SU-DHL-6 (cell line): ENCODE measurements at regions not wholly inside any gene's neighbourhood (a gene's known extent, or its start where the extent isn't known, plus 50 kb on each side); places are given as distances from the start of the nearest gene placed in this dataset.

Source experiments
- EZH2phosphoT487 ChIP-seq: fragments of 200-600 bp; sonication (generic), shearing (Covaris generic); conservative IDR thresholded peaks from 2 replicates; pipeline ENCODE4 v1.6.1; 2018; ENCODE audit warnings: mild to moderate bottlenecking, antibody characterized with exemption, low read length, moderate library complexity, mixed read lengths
- TF ChIP-seq, protein P1 (sequence below): fragments of 200-600 bp; sonication (generic); IDR thresholded peaks from one replicate; pipeline ENCODE4 v1.5.1; 2017; ENCODE audit warnings: antibody characterized with exemption, mild to moderate bottlenecking, low read length, moderate library complexity; ENCODE audit not compliant: insufficient read depth, poor library complexity, severe bottlenecking

DNA sequence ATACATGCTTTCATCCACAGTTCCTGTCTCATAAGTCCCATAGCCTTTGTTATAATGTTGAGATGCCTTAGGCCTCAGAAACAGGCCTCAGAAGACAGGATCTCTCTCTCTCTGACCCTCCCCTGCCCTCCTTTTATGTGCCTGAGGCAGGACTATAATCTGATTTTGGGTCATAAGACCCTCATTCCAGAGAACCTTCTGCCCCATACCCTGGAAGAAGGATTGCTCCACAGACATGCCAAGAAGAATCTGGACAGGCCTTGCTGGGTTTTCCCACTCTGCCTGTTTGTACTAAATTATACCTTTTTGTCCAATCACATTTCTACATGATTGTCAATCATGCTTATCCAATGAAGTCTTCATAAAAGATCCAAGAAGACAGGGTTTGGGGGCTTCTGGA lies 57.2 kb upstream of the MME start:
- TF ChIP-seq, protein P1, sequence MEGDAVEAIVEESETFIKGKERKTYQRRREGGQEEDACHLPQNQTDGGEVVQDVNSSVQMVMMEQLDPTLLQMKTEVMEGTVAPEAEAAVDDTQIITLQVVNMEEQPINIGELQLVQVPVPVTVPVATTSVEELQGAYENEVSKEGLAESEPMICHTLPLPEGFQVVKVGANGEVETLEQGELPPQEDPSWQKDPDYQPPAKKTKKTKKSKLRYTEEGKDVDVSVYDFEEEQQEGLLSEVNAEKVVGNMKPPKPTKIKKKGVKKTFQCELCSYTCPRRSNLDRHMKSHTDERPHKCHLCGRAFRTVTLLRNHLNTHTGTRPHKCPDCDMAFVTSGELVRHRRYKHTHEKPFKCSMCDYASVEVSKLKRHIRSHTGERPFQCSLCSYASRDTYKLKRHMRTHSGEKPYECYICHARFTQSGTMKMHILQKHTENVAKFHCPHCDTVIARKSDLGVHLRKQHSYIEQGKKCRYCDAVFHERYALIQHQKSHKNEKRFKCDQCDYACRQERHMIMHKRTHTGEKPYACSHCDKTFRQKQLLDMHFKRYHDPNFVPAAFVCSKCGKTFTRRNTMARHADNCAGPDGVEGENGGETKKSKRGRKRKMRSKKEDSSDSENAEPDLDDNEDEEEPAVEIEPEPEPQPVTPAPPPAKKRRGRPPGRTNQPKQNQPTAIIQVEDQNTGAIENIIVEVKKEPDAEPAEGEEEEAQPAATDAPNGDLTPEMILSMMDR: no peak
- TF ChIP-seq EZH2phosphoT487: no peak
